ENCODE measurements at regions not wholly inside any gene's neighbourhood (a gene's known extent, or its start where the extent isn't known, plus 50 kb on each side); places are given as distances from the start of the nearest gene placed in this dataset.

GRCh38 chr12:126847005-126847629 is 1419.9 kb upstream of the TMEM132C start:
- TF ChIP-seq, protein P1, sequence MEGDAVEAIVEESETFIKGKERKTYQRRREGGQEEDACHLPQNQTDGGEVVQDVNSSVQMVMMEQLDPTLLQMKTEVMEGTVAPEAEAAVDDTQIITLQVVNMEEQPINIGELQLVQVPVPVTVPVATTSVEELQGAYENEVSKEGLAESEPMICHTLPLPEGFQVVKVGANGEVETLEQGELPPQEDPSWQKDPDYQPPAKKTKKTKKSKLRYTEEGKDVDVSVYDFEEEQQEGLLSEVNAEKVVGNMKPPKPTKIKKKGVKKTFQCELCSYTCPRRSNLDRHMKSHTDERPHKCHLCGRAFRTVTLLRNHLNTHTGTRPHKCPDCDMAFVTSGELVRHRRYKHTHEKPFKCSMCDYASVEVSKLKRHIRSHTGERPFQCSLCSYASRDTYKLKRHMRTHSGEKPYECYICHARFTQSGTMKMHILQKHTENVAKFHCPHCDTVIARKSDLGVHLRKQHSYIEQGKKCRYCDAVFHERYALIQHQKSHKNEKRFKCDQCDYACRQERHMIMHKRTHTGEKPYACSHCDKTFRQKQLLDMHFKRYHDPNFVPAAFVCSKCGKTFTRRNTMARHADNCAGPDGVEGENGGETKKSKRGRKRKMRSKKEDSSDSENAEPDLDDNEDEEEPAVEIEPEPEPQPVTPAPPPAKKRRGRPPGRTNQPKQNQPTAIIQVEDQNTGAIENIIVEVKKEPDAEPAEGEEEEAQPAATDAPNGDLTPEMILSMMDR (conservative IDR thresholded peaks at IDR 0.05; ENCODE audit: low read depth, low read length): no peak
- TF ChIP-seq EZH2phosphoT487 (IDR thresholded peaks at IDR 0.05; ENCODE audit: borderline replicate concordance, low read length) (no peak), EZH2 (IDR thresholded peaks at IDR 0.05; ENCODE audit: low read length, unreplicated experiment) (no peak)

Data from PC-3 (cell line).